ENCODE measurements at regions not wholly inside any gene's neighbourhood (a gene's known extent, or its start where the extent isn't known, plus 50 kb on each side); places are given as distances from the start of the nearest gene placed in this dataset.

- H3K4me1 ChIP-seq (ENCODE audit: insufficient read depth, low read length, severe bottlenecking) = peaks cover 6% of the 10 kb centered on the region
- H3F3A ChIP-seq (ENCODE audit: insufficient read depth, low read length) = no peaks in the 10 kb centered on the region
- H3K79me2 ChIP-seq (ENCODE audit: insufficient read depth, low read length) = no peaks in the 10 kb centered on the region
- H3K9me3 ChIP-seq (ENCODE audit: low read length) = no peaks in the 10 kb centered on the region
- no peak overlapping the region for H2AFZ ChIP-seq (ENCODE audit: low read length)
- H3K4me3 ChIP-seq (ENCODE audit: low read depth, low read length, poor library complexity, severe bottlenecking) = no peak overlapping the region
- no peak overlapping the region for H3K4me2 ChIP-seq (ENCODE audit: low read length)
- H3K27me3 ChIP-seq (ENCODE audit: insufficient read depth, low read length) = peaks cover 19% of the 10 kb centered on the region; the same call in 1 of the 2 replicates
- no peaks in the 10 kb centered on the region for H3K36me3 ChIP-seq (ENCODE audit: insufficient read depth, low read length)
- no peak for TF ChIP-seq EZH2 (IDR thresholded peaks at IDR 0.05; ENCODE audit: borderline replicate concordance, low read length)
- TF ChIP-seq, protein P1, sequence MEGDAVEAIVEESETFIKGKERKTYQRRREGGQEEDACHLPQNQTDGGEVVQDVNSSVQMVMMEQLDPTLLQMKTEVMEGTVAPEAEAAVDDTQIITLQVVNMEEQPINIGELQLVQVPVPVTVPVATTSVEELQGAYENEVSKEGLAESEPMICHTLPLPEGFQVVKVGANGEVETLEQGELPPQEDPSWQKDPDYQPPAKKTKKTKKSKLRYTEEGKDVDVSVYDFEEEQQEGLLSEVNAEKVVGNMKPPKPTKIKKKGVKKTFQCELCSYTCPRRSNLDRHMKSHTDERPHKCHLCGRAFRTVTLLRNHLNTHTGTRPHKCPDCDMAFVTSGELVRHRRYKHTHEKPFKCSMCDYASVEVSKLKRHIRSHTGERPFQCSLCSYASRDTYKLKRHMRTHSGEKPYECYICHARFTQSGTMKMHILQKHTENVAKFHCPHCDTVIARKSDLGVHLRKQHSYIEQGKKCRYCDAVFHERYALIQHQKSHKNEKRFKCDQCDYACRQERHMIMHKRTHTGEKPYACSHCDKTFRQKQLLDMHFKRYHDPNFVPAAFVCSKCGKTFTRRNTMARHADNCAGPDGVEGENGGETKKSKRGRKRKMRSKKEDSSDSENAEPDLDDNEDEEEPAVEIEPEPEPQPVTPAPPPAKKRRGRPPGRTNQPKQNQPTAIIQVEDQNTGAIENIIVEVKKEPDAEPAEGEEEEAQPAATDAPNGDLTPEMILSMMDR (IDR thresholded peaks at IDR 0.05; ENCODE audit: low read length) = no peak
- no peak overlapping the region for H3K9ac ChIP-seq (ENCODE audit: low read length)
- no peaks in the 10 kb centered on the region for H3K9me2 ChIP-seq (ENCODE audit: low read depth, low read length)
- no peak overlapping the region for H3K27ac ChIP-seq (ENCODE audit: low read depth, low read length, poor library complexity, severe bottlenecking)
- no peaks in the 10 kb centered on the region for H4K20me1 ChIP-seq (ENCODE audit: insufficient read depth, low read length)
Observed at GRCh38 chr7:128164061-128164954, 76.8 kb upstream of the LEP start.

DNA sequence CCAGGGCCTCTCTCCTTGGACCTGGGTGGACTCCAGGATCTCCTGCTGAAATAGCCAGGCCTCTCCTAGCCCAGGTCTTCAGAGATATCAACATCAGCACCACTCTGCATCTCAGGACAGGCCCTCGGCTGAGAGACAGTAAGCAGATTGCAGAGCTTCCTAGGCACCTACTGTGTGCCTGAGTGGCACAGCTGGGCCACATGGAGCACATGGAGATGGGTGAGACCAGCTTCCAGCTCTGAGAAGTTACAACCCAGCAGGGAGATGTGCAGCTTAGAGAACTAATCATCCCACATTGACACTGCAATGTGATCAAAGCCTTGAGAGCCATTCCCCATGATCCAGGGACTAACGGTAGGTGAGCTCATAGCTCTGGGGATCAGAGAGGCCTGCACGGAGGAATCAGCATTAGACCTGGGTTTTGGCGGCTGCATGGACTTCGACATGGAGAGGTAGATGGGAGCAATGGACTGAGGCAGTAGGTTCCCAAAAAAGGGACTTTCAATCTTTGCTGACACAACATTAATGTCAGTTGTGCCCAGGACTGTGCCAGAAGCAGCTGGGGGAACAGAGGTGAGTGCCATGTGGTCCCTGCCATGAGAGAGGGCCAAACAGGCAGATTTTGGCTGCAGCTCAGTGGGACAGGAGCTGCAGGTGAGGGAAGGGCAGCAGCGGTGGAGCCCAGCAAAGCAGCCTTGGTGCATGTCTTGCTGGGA is 76.0 kb upstream of the LEP start:
- Histone ChIP-seq H3K27ac (ENCODE audit: low read depth, low read length, poor library complexity, severe bottlenecking) (no peak overlapping the region), H3K4me1 (ENCODE audit: insufficient read depth, low read length, severe bottlenecking) (peaks cover 6% of the 10 kb centered on the region), H3K9me2 (ENCODE audit: low read depth, low read length) (no peaks in the 10 kb centered on the region), H3K79me2 (ENCODE audit: insufficient read depth, low read length) (no peaks in the 10 kb centered on the region), H3K9ac (ENCODE audit: low read length) (no peak overlapping the region), H3K4me2 (ENCODE audit: low read length) (no peak overlapping the region), H3K36me3 (ENCODE audit: insufficient read depth, low read length) (no peaks in the 10 kb centered on the region), H3F3A (ENCODE audit: insufficient read depth, low read length) (no peaks in the 10 kb centered on the region), H4K20me1 (ENCODE audit: insufficient read depth, low read length) (no peaks in the 10 kb centered on the region), H3K9me3 (ENCODE audit: low read length) (no peaks in the 10 kb centered on the region), H3K27me3 (ENCODE audit: insufficient read depth, low read length) (peaks cover 19% of the 10 kb centered on the region; the same call in 1 of the 2 replicates), H3K4me3 (ENCODE audit: low read depth, low read length, poor library complexity, severe bottlenecking) (no peak overlapping the region), H2AFZ (ENCODE audit: low read length) (no peak overlapping the region)
- TF ChIP-seq, protein P1 (IDR thresholded peaks at IDR 0.05; ENCODE audit: low read length) = no peak
- TF ChIP-seq EZH2 (IDR thresholded peaks at IDR 0.05; ENCODE audit: borderline replicate concordance, low read length) = no peak

- Histone ChIP-seq H3K9me3 (ENCODE audit: low read length) (no peaks in the 10 kb centered on the region), H3K27ac (ENCODE audit: low read depth, low read length, poor library complexity, severe bottlenecking) (no peak overlapping the region), H3K4me3 (ENCODE audit: low read depth, low read length, poor library complexity, severe bottlenecking) (no peak overlapping the region), H3K9ac (ENCODE audit: low read length) (no peak overlapping the region), H2AFZ (ENCODE audit: low read length) (no peak overlapping the region), H3K9me2 (ENCODE audit: low read depth, low read length) (no peaks in the 10 kb centered on the region), H3F3A (ENCODE audit: insufficient read depth, low read length) (no peaks in the 10 kb centered on the region), H3K27me3 (ENCODE audit: insufficient read depth, low read length) (peaks cover 19% of the 10 kb centered on the region; the same call in 1 of the 2 replicates), H3K4me2 (ENCODE audit: low read length) (no peak overlapping the region), H3K4me1 (ENCODE audit: insufficient read depth, low read length, severe bottlenecking) (peaks cover 6% of the 10 kb centered on the region), H3K79me2 (ENCODE audit: insufficient read depth, low read length) (no peaks in the 10 kb centered on the region), H3K36me3 (ENCODE audit: insufficient read depth, low read length) (no peaks in the 10 kb centered on the region), H4K20me1 (ENCODE audit: insufficient read depth, low read length) (no peaks in the 10 kb centered on the region)
- TF ChIP-seq, protein P1 (IDR thresholded peaks at IDR 0.05; ENCODE audit: low read length) = no peak
- no peak for TF ChIP-seq EZH2 (IDR thresholded peaks at IDR 0.05; ENCODE audit: borderline replicate concordance, low read length)
Observed at GRCh38 chr7:128165927-128166420, 75.1 kb upstream of the LEP start.

All from OCI-LY1 (cell line).